Fibroblast of lung (primary cell): ENCODE measurements at regions not wholly inside any gene's neighbourhood (a gene's known extent, or its start where the extent isn't known, plus 50 kb on each side); places are given as distances from the start of the nearest gene placed in this dataset.

Experiments
- DNase-seq, 2 donors: peaks; one replicate each; pipeline versions ENCODE4 v3.0.0 to v3.0.0-alpha.2; 2010; ENCODE audit warnings: low read depth in 2 of 2
- H2AFZ ChIP-seq: 2 replicates; pipeline ENCODE4 v1.5.1; 2012; ENCODE audit warnings: low read length, control low read depth, inconsistent platforms
- H3K27ac ChIP-seq: 2 replicates; pipeline ENCODE4 v1.5.1; 2011; ENCODE audit warnings: low read length, control low read depth; ENCODE audit not compliant: insufficient read depth
- H3K27me3 ChIP-seq: 2 replicates; pipeline ENCODE4 v1.5.1; 2011; ENCODE audit warnings: mild to moderate bottlenecking, low read length; ENCODE audit not compliant: control insufficient read depth, insufficient read depth
- H3K36me3 ChIP-seq: 2 replicates; pipeline ENCODE4 v1.5.1; 2011; ENCODE audit warnings: low read length; ENCODE audit not compliant: control insufficient read depth, insufficient read depth
- H3K4me1 ChIP-seq: 2 replicates; pipeline ENCODE4 v1.5.1; 2011; ENCODE audit warnings: low read length; ENCODE audit not compliant: control insufficient read depth, insufficient read depth; ENCODE audit errors: extremely low read depth
- H3K4me2 ChIP-seq: 2 replicates; pipeline ENCODE4 v1.5.1; 2011; ENCODE audit warnings: low read length, control low read depth; ENCODE audit not compliant: insufficient read depth; ENCODE audit errors: extremely low read depth
- H3K4me3 ChIP-seq, 4 experiments: fragments of 200-600 bp in 1 of 4; sonication (generic) in 1 of 4; replicated peaks in 1 of 4; 2 replicates each; pipeline ENCODE4 v1.5.1; 2011 to 2016; ENCODE audit warnings: low read length in 4 of 4, low read depth in 3 of 4, mild to moderate bottlenecking in 3 of 4, control low read depth in 2 of 4, inconsistent platforms in 1 of 4, mixed read lengths in 1 of 4; ENCODE audit not compliant: insufficient read depth in 1 of 4; ENCODE audit errors: control extremely low read depth in 1 of 4
- H3K79me2 ChIP-seq: 2 replicates; pipeline ENCODE4 v1.5.1; 2012; ENCODE audit warnings: mild to moderate bottlenecking, low read length, inconsistent platforms; ENCODE audit not compliant: control insufficient read depth, insufficient read depth
- H3K9ac ChIP-seq: 2 replicates; pipeline ENCODE4 v1.5.1; 2011; ENCODE audit warnings: mild to moderate bottlenecking, low read length, control low read depth; ENCODE audit not compliant: insufficient read depth
- H3K9me3 ChIP-seq: 2 replicates; pipeline ENCODE4 v1.5.1; 2012; ENCODE audit warnings: low read depth, low read length; ENCODE audit not compliant: control insufficient read depth, insufficient read depth
- H4K20me1 ChIP-seq: 2 replicates; pipeline ENCODE4 v1.5.1; 2011; ENCODE audit warnings: low read length; ENCODE audit not compliant: control insufficient read depth, insufficient read depth; ENCODE audit errors: extremely low read depth
- CTCF ChIP-seq, 2 donors: IDR thresholded peaks in 1 of 2; conservative IDR thresholded peaks in 1 of 2; 1 replicate in 1 of 2; 2 replicates in 1 of 2; pipeline ENCODE4 v1.5.1; 2011 to 2012; ENCODE audit warnings: low read length in 2 of 2, control low read depth in 1 of 2, inconsistent platforms in 1 of 2, low read depth in 1 of 2, mild to moderate bottlenecking in 1 of 2
- EZH2 ChIP-seq: IDR thresholded peaks from 2 replicates; pipeline ENCODE4 v1.5.1; 2012; ENCODE audit warnings: low read length, control low read depth, mild to moderate bottlenecking; ENCODE audit errors: missing control alignments

GRCh38 chr1:167158813-167159275, 61.8 kb upstream of the POU2F1 start:
- Histone ChIP-seq H3K4me1 (no peaks in the 10 kb centered on the region), H3K9me3 (no peaks in the 10 kb centered on the region), H3K4me3 (no peak overlapping the region), H3K27ac (no peak overlapping the region), H2AFZ (no peak overlapping the region), H3K9ac (no peak overlapping the region), H3K4me2 (no peak overlapping the region), H3K36me3 (no peaks in the 10 kb centered on the region), H4K20me1 (no peaks in the 10 kb centered on the region), H3K27me3 (no peaks in the 10 kb centered on the region), H3K79me2 (no peaks in the 10 kb centered on the region)
- TF ChIP-seq EZH2: no peak
- DNase-seq: no peak

- no peak for TF ChIP-seq CTCF (conservative IDR thresholded peaks at IDR 0.05 in 1 of 2, IDR thresholded peaks at IDR 0.05 in 1 of 2; ENCODE audit: low read depth in 1 of 2, low read length in 2 of 2)
- Histone ChIP-seq H3K4me1 (no peaks in the 10 kb centered on the region), H3K27ac (no peak overlapping the region), H3K9ac (no peak overlapping the region), H2AFZ (no peak overlapping the region), H4K20me1 (no peaks in the 10 kb centered on the region), H3K9me3 (no peaks in the 10 kb centered on the region), H3K4me2 (no peak overlapping the region), H3K4me3 (no peak overlapping the region), H3K79me2 (no peaks in the 10 kb centered on the region), H3K27me3 (no peaks in the 10 kb centered on the region), H3K36me3 (no peaks in the 10 kb centered on the region)
- DNase-seq: no peak
Measured at GRCh38 chr1:167159782-167160181, 60.9 kb upstream of the POU2F1 start.

- Histone ChIP-seq H2AFZ (no peak overlapping the region), H3K4me1 (no peaks in the 10 kb centered on the region), H3K4me3 (no peak overlapping the region), H3K27me3 (no peaks in the 10 kb centered on the region), H3K9ac (no peak overlapping the region), H3K79me2 (no peaks in the 10 kb centered on the region), H3K9me3 (no peaks in the 10 kb centered on the region), H3K27ac (no peak overlapping the region), H3K4me2 (no peak overlapping the region), H3K36me3 (no peaks in the 10 kb centered on the region), H4K20me1 (no peaks in the 10 kb centered on the region)
- peak in 1 of 2 donors; percentile 18 for DNase-seq
- TF ChIP-seq EZH2 (no peak), CTCF (conservative IDR thresholded peaks at IDR 0.05 in 1 of 2, IDR thresholded peaks at IDR 0.05 in 1 of 2; ENCODE audit: low read depth in 1 of 2, low read length in 2 of 2) (no peak)
Measured at GRCh38 chr1:167161242-167161641, 59.4 kb upstream of the POU2F1 start.
